Fibroblast of lung (primary cell): ENCODE measurements at regions not wholly inside any gene's neighbourhood (a gene's known extent, or its start where the extent isn't known, plus 50 kb on each side); places are given as distances from the start of the nearest gene placed in this dataset.

Experiments used
- DNase-seq, 2 donors: peaks; one replicate each; pipeline versions ENCODE4 v3.0.0 to v3.0.0-alpha.2; 2010; ENCODE audit warnings: low read depth in 2 of 2
- H2AFZ ChIP-seq: 2 replicates; pipeline ENCODE4 v1.5.1; 2012; ENCODE audit warnings: low read length, control low read depth, inconsistent platforms
- H3K27ac ChIP-seq: 2 replicates; pipeline ENCODE4 v1.5.1; 2011; ENCODE audit warnings: low read length, control low read depth; ENCODE audit not compliant: insufficient read depth
- H3K27me3 ChIP-seq: 2 replicates; pipeline ENCODE4 v1.5.1; 2011; ENCODE audit warnings: mild to moderate bottlenecking, low read length; ENCODE audit not compliant: control insufficient read depth, insufficient read depth
- H3K36me3 ChIP-seq: 2 replicates; pipeline ENCODE4 v1.5.1; 2011; ENCODE audit warnings: low read length; ENCODE audit not compliant: control insufficient read depth, insufficient read depth
- H3K4me1 ChIP-seq: 2 replicates; pipeline ENCODE4 v1.5.1; 2011; ENCODE audit warnings: low read length; ENCODE audit not compliant: control insufficient read depth, insufficient read depth; ENCODE audit errors: extremely low read depth
- H3K4me2 ChIP-seq: 2 replicates; pipeline ENCODE4 v1.5.1; 2011; ENCODE audit warnings: low read length, control low read depth; ENCODE audit not compliant: insufficient read depth; ENCODE audit errors: extremely low read depth
- H3K4me3 ChIP-seq, 4 experiments: fragments of 200-600 bp in 1 of 4; sonication (generic) in 1 of 4; replicated peaks in 1 of 4; 2 replicates each; pipeline ENCODE4 v1.5.1; 2011 to 2016; ENCODE audit warnings: low read length in 4 of 4, low read depth in 3 of 4, mild to moderate bottlenecking in 3 of 4, control low read depth in 2 of 4, inconsistent platforms in 1 of 4, mixed read lengths in 1 of 4; ENCODE audit not compliant: insufficient read depth in 1 of 4; ENCODE audit errors: control extremely low read depth in 1 of 4
- H3K79me2 ChIP-seq: 2 replicates; pipeline ENCODE4 v1.5.1; 2012; ENCODE audit warnings: mild to moderate bottlenecking, low read length, inconsistent platforms; ENCODE audit not compliant: control insufficient read depth, insufficient read depth
- H3K9ac ChIP-seq: 2 replicates; pipeline ENCODE4 v1.5.1; 2011; ENCODE audit warnings: mild to moderate bottlenecking, low read length, control low read depth; ENCODE audit not compliant: insufficient read depth
- H3K9me3 ChIP-seq: 2 replicates; pipeline ENCODE4 v1.5.1; 2012; ENCODE audit warnings: low read depth, low read length; ENCODE audit not compliant: control insufficient read depth, insufficient read depth
- H4K20me1 ChIP-seq: 2 replicates; pipeline ENCODE4 v1.5.1; 2011; ENCODE audit warnings: low read length; ENCODE audit not compliant: control insufficient read depth, insufficient read depth; ENCODE audit errors: extremely low read depth
- CTCF ChIP-seq, 2 donors: IDR thresholded peaks in 1 of 2; conservative IDR thresholded peaks in 1 of 2; 1 replicate in 1 of 2; 2 replicates in 1 of 2; pipeline ENCODE4 v1.5.1; 2011 to 2012; ENCODE audit warnings: low read length in 2 of 2, control low read depth in 1 of 2, inconsistent platforms in 1 of 2, low read depth in 1 of 2, mild to moderate bottlenecking in 1 of 2
- EZH2 ChIP-seq: IDR thresholded peaks from 2 replicates; pipeline ENCODE4 v1.5.1; 2012; ENCODE audit warnings: low read length, control low read depth, mild to moderate bottlenecking; ENCODE audit errors: missing control alignments

GRCh38 chr1:110816945-110817344, 56.0 kb upstream of the CD53 start:
- no peaks in the 10 kb centered on the region for H3K79me2 ChIP-seq
- no peaks in the 10 kb centered on the region for H3K27me3 ChIP-seq
- H3K36me3 ChIP-seq: no peaks in the 10 kb centered on the region
- no peak overlapping the region for H3K4me2 ChIP-seq
- no peaks in the 10 kb centered on the region for H3K4me1 ChIP-seq
- no peak for TF ChIP-seq CTCF (conservative IDR thresholded peaks at IDR 0.05 in 1 of 2, IDR thresholded peaks at IDR 0.05 in 1 of 2; ENCODE audit: low read depth in 1 of 2, low read length in 2 of 2)
- no peak for TF ChIP-seq EZH2
- no peak overlapping the region for H2AFZ ChIP-seq
- no peak overlapping the region for H3K27ac ChIP-seq
- H3K4me3 ChIP-seq: no peak overlapping the region
- DNase-seq: no peak
- no peak overlapping the region for H3K9ac ChIP-seq
- H3K9me3 ChIP-seq: no peaks in the 10 kb centered on the region
- no peaks in the 10 kb centered on the region for H4K20me1 ChIP-seq

GRCh38 chr1:110811529-110811928, 61.4 kb upstream of the CD53 start:
- no peak overlapping the region for H3K27ac ChIP-seq
- H3K4me3 ChIP-seq: no peak overlapping the region
- H3K9ac ChIP-seq: no peak overlapping the region
- no peak for DNase-seq
- H3K79me2 ChIP-seq: no peaks in the 10 kb centered on the region
- H3K36me3 ChIP-seq: no peaks in the 10 kb centered on the region
- no peaks in the 10 kb centered on the region for H3K9me3 ChIP-seq
- H3K4me2 ChIP-seq: no peak overlapping the region
- H2AFZ ChIP-seq: no peak overlapping the region
- TF ChIP-seq CTCF (conservative IDR thresholded peaks at IDR 0.05 in 1 of 2, IDR thresholded peaks at IDR 0.05 in 1 of 2; ENCODE audit: low read depth in 1 of 2, low read length in 2 of 2) (no peak), EZH2 (no peak)
- H4K20me1 ChIP-seq: no peaks in the 10 kb centered on the region
- no peaks in the 10 kb centered on the region for H3K4me1 ChIP-seq
- no peaks in the 10 kb centered on the region for H3K27me3 ChIP-seq

GRCh38 chr1:110800079-110800478, 72.9 kb upstream of the CD53 start:
- H4K20me1 ChIP-seq: no peaks in the 10 kb centered on the region
- H3K79me2 ChIP-seq: no peaks in the 10 kb centered on the region
- H3K9ac ChIP-seq: no peak overlapping the region
- H3K27ac ChIP-seq: no peak overlapping the region
- H3K4me2 ChIP-seq: no peak overlapping the region
- no peak for DNase-seq
- no peaks in the 10 kb centered on the region for H3K9me3 ChIP-seq
- H3K36me3 ChIP-seq: no peaks in the 10 kb centered on the region
- TF ChIP-seq CTCF (conservative IDR thresholded peaks at IDR 0.05 in 1 of 2, IDR thresholded peaks at IDR 0.05 in 1 of 2; ENCODE audit: low read depth in 1 of 2, low read length in 2 of 2) (no peak), EZH2 (no peak)
- no peak overlapping the region for H2AFZ ChIP-seq
- H3K4me3 ChIP-seq: no peak overlapping the region
- no peaks in the 10 kb centered on the region for H3K4me1 ChIP-seq
- no peaks in the 10 kb centered on the region for H3K27me3 ChIP-seq
